B cell (primary cell): ENCODE measurements at regions not wholly inside any gene's neighbourhood (a gene's known extent, or its start where the extent isn't known, plus 50 kb on each side); places are given as distances from the start of the nearest gene placed in this dataset.

ENCODE experiments used
- ATAC-seq: fragments of 200-7000 bp; cut with Tn5 transposase; one replicate; pipeline ENCODE4 v1.10.0; 2021; ENCODE audit warnings: low read depth, mild to moderate bottlenecking, moderate number of reproducible peaks, moderate library complexity
- CTCF ChIA-PET: fragments of 350-600 bp; sonication (Branson Sonifier 250); formaldehyde crosslinking; loops from one replicate; lab custom pipeline; 2021; ENCODE audit warnings: antibody characterized with exemption, inconsistent platforms; lab: Charles Lee
- POLR2A ChIA-PET: fragments of 350-600 bp; sonication (Branson Sonifier 250); formaldehyde crosslinking; loops from one replicate; lab custom pipeline; 2021; ENCODE audit warnings: antibody characterized with exemption; lab: Charles Lee
- DNase-seq: peaks from one replicate; pipeline ENCODE4 v3.0.0; 2013
- H2AFZ ChIP-seq: 2 replicates; pipeline ENCODE4 v1.6.1; 2012; ENCODE audit warnings: mild to moderate bottlenecking, low read depth, low read length; ENCODE audit not compliant: insufficient read depth, poor library complexity, severe bottlenecking
- H3K27ac ChIP-seq, 2 donors: 1 replicate in 1 of 2; 2 replicates in 1 of 2; pipeline ENCODE4 v1.5.1; 2012 to 2013; ENCODE audit warnings: low read length in 2 of 2, mild to moderate bottlenecking in 2 of 2, moderate library complexity in 1 of 2
- H3K27me3 ChIP-seq, 4 experiments: fragments of 200-600 bp in 1 of 4; sonication (generic) in 1 of 4; replicated peaks in 1 of 4; 1 replicate in 2 of 4; 2 replicates in 2 of 4; pipeline versions ENCODE4 v1.6.1 to v1.7.0; 2013 to 2016; ENCODE audit warnings: low read length in 3 of 4, mild to moderate bottlenecking in 2 of 4, mixed read lengths in 1 of 4, moderate library complexity in 1 of 4; ENCODE audit not compliant: insufficient read depth in 4 of 4, control insufficient read depth in 3 of 4; ENCODE audit errors: control extremely low read depth in 1 of 4
- H3K36me3 ChIP-seq, 2 experiments: replicated peaks in 1 of 2; 1 replicate in 1 of 2; 2 replicates in 1 of 2; pipeline versions ENCODE4 v1.6.1 to v1.7.1; 2013; ENCODE audit warnings: low read length in 1 of 2; ENCODE audit not compliant: insufficient read depth in 2 of 2, control insufficient read depth in 1 of 2; ENCODE audit errors: control extremely low read depth in 1 of 2, extremely low read depth in 1 of 2
- H3K4me1 ChIP-seq, 2 donors: fragments of 200-600 bp in 1 of 2; sonication (generic) in 1 of 2; 1 replicate in 1 of 2; 2 replicates in 1 of 2; pipeline versions ENCODE4 v1.5.1 to v1.6.1; 2013 to 2017; ENCODE audit warnings: low read length in 2 of 2; ENCODE audit not compliant: control insufficient read depth in 2 of 2, insufficient read depth in 2 of 2
- H3K4me2 ChIP-seq: replicated peaks from 2 replicates; pipeline ENCODE3; 2012; ENCODE audit warnings: mild to moderate bottlenecking, low read depth, low read length; ENCODE audit not compliant: poor library complexity, severe bottlenecking
- H3K4me3 ChIP-seq, 5 experiments: fragments of 200-600 bp in 1 of 5; sonication (generic) in 1 of 5; 1 replicate in 3 of 5; 2 replicates in 2 of 5; pipeline versions ENCODE4 v1.5.1 to v1.7.0; 2011 to 2016; ENCODE audit warnings: low read length in 4 of 5, mild to moderate bottlenecking in 4 of 5, low read depth in 2 of 5, control low read depth in 1 of 5, moderate library complexity in 1 of 5; ENCODE audit not compliant: insufficient read depth in 1 of 5; ENCODE audit errors: control extremely low read depth in 1 of 5, extremely low read depth in 1 of 5
- H3K79me2 ChIP-seq: fragments of 200-600 bp; sonication (generic); one replicate; pipeline ENCODE4 v1.6.0; 2016; ENCODE audit warnings: low read length; ENCODE audit not compliant: control insufficient read depth, insufficient read depth
- H3K9ac ChIP-seq: fragments of 200-600 bp; sonication (generic); 2 replicates; pipeline ENCODE4 v1.6.1; 2017; ENCODE audit warnings: mild to moderate bottlenecking, low read length, moderate library complexity
- H3K9me3 ChIP-seq, 3 donors: one replicate each; pipeline versions ENCODE4 v1.6.1 to v1.7.1; 2013; ENCODE audit warnings: low read length in 2 of 3; ENCODE audit not compliant: control insufficient read depth in 2 of 3, insufficient read depth in 1 of 3; ENCODE audit errors: control extremely low read depth in 1 of 3
- H4K20me1 ChIP-seq: 2 replicates; pipeline ENCODE4 v1.6.0; 2012; ENCODE audit warnings: mild to moderate bottlenecking, low read length; ENCODE audit not compliant: insufficient read depth, control insufficient read depth, poor library complexity, severe bottlenecking
- H3K27ac Mint-ChIP-seq: one replicate; pipeline ENCODE4 v1.8.0; 2021; ENCODE audit warnings: mixed read lengths
- H3K27me3 Mint-ChIP-seq: one replicate; pipeline ENCODE4 v1.8.0; 2021; ENCODE audit warnings: mixed read lengths
- H3K4me1 Mint-ChIP-seq: one replicate; pipeline ENCODE4 v1.8.0; 2021; ENCODE audit warnings: mixed read lengths
- H3K4me3 Mint-ChIP-seq: one replicate; pipeline ENCODE4 v1.8.0; 2021; ENCODE audit warnings: mixed read lengths
- H3K9me3 Mint-ChIP-seq: one replicate; pipeline ENCODE4 v1.8.0; 2022; ENCODE audit warnings: mixed read lengths; ENCODE audit not compliant: insufficient read depth
- EZH2 ChIP-seq: IDR thresholded peaks from 2 replicates; pipeline ENCODE4 v1.6.1; 2012; ENCODE audit warnings: borderline replicate concordance, low read depth, mild to moderate bottlenecking, moderate library complexity, low read length; ENCODE audit not compliant: insufficient read depth, poor library complexity, severe bottlenecking
- WGBS: methylation state at CpG from one replicate; pipeline ENCODE4 v1.1.5; 2013; ENCODE audit warnings: missing lambda C conversion rate; ENCODE audit not compliant: insufficient coverage; 5-methylcytosine and 5-hydroxymethylcytosine counted together
- intact Hi-C: fragments of 100-400 bp; cut with micrococcal nuclease; formaldehyde crosslinking; loops from one replicate; pipeline ENCODE4 v1.10.0; 2022
- TF ChIP-seq, protein P1 (sequence below): fragments of 200-600 bp; IDR thresholded peaks from one replicate; pipeline ENCODE4 v1.8.0; 2022; ENCODE audit warnings: antibody characterized with exemption, mild to moderate bottlenecking

DNA sequence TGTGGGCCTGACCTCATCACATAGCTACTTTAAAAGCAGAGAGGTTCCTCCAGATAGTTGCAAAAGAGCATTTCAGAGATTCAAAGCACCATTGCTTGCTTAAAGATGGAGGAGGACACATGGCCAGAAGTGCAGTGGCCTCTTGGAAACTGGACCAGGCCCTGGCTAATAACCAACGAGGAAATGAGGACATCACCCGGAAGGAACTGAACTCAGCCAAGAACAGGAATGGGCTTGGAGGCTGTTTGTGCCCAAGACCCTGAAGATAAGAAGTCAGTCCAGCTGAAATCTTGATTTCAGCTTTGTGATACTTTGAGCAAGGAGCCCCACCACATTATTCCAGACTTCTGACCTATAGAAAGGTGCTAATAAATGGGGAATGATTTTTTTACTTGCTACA, 437.0 kb downstream of the PTPRC start:
- no peak overlapping the region for H2AFZ ChIP-seq
- H3K4me3 Mint-ChIP-seq = no peak overlapping the region
- H3K4me2 ChIP-seq = no peak overlapping the region
- intact Hi-C loops = no loop called here
- H4K20me1 ChIP-seq = no peaks in the 10 kb centered on the region
- ChIA-PET POLR2A (no interaction called here), CTCF (interaction anchor here (1.7 kb wide), 1 partner anchor 37 kb away, joined by 5 read pairs; no protein-coding TSS in a partner anchor)
- H3K36me3 ChIP-seq = no peaks in the 10 kb centered on the region
- H3K4me3 ChIP-seq = no peak overlapping the region
- no peak overlapping the region for H3K27ac Mint-ChIP-seq
- no peaks in the 10 kb centered on the region for H3K9me3 Mint-ChIP-seq
- H3K4me1 Mint-ChIP-seq = no peaks in the 10 kb centered on the region
- no peak for ATAC-seq
- H3K9ac ChIP-seq = no peak overlapping the region
- H3K79me2 ChIP-seq = no peaks in the 10 kb centered on the region
- DNase-seq = no peak
- H3K4me1 ChIP-seq = no peaks in the 10 kb centered on the region
- peaks cover 4% of the 10 kb centered on the region for H3K27me3 Mint-ChIP-seq
- 100% methylated on average over 2 of the region's 2 CpGs for WGBS
- no peak overlapping the region for H3K27ac ChIP-seq
- no peak for TF ChIP-seq EZH2
- TF ChIP-seq, protein P1, sequence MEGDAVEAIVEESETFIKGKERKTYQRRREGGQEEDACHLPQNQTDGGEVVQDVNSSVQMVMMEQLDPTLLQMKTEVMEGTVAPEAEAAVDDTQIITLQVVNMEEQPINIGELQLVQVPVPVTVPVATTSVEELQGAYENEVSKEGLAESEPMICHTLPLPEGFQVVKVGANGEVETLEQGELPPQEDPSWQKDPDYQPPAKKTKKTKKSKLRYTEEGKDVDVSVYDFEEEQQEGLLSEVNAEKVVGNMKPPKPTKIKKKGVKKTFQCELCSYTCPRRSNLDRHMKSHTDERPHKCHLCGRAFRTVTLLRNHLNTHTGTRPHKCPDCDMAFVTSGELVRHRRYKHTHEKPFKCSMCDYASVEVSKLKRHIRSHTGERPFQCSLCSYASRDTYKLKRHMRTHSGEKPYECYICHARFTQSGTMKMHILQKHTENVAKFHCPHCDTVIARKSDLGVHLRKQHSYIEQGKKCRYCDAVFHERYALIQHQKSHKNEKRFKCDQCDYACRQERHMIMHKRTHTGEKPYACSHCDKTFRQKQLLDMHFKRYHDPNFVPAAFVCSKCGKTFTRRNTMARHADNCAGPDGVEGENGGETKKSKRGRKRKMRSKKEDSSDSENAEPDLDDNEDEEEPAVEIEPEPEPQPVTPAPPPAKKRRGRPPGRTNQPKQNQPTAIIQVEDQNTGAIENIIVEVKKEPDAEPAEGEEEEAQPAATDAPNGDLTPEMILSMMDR = no peak
- no peaks in the 10 kb centered on the region for H3K27me3 ChIP-seq
- H3K9me3 ChIP-seq = peaks cover 0 to 4% (median 0%) of the 10 kb centered on the region in 3 donors

DNA sequence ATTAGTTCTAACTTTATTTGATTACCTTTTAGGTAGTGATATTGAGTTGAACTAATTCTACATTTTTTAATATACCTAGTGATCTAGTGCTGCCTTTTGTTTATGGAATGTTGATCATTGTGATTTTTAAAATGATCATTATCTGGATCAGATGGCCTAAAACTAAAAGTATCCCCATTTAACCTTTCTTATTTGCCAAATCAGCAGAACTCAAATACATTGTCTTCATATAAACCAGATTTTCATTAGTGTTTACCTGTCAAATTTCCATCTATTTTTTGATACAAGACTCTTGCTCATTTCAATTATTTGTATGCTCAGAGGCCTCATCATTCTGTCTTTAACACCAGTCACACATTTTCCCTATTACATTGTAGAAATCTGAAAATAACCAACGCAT, 441.2 kb downstream of the PTPRC start:
- Histone ChIP-seq H3K9ac (no peak overlapping the region), H3K9me3 (no peaks in the 10 kb centered on the region), H3K4me3 (no peak overlapping the region), H4K20me1 (no peaks in the 10 kb centered on the region), H2AFZ (no peak overlapping the region), H3K4me2 (no peak overlapping the region), H3K36me3 (no peaks in the 10 kb centered on the region), H3K27ac (no peak overlapping the region), H3K27me3 (no peaks in the 10 kb centered on the region), H3K4me1 (no peaks in the 10 kb centered on the region), H3K79me2 (no peaks in the 10 kb centered on the region)
- no CpG with 5 or more reads among the region's 1 CpG for WGBS
- POLR2A ChIA-PET = interaction anchor here (0.7 kb wide), 1 partner anchor 353 kb away, joined by 5 read pairs; no protein-coding TSS in a partner anchor
- ATAC-seq (no peak), DNase-seq (no peak)
- intact Hi-C loops = no loop called here
- Mint-ChIP-seq H3K4me1 (peaks cover 3% of the 10 kb centered on the region), H3K27ac (no peak overlapping the region), H3K9me3 (no peaks in the 10 kb centered on the region), H3K4me3 (no peak overlapping the region), H3K27me3 (no peaks in the 10 kb centered on the region)
- TF ChIP-seq, protein P1 = no peak
- no peak for TF ChIP-seq EZH2
- CTCF ChIA-PET = no interaction called here
